ENCODE measurements at regions not wholly inside any gene's neighbourhood (a gene's known extent, or its start where the extent isn't known, plus 50 kb on each side); places are given as distances from the start of the nearest gene placed in this dataset.

GRCh38 chr15:93505506-93505905, 416.5 kb upstream of the RGMA start:
- TF ChIP-seq CTCF (conservative IDR thresholded peaks at IDR 0.05) = no peak
- no peak overlapping the region for H3K9ac ChIP-seq (ENCODE audit: extremely low read depth, low read length, poor library complexity, severe bottlenecking)
- H3K4me1 ChIP-seq (ENCODE audit: control insufficient read depth, insufficient read depth, low read length) = no peaks in the 10 kb centered on the region
- no peak for DNase-seq
- Mint-ChIP-seq H3K27ac (no peak overlapping the region), H3K4me3 (no peak overlapping the region), H3K4me1 (no peaks in the 10 kb centered on the region), H3K27me3 (ENCODE audit: insufficient read depth) (no peaks in the 10 kb centered on the region), H3K36me3 (ENCODE audit: low read depth) (no peaks in the 10 kb centered on the region), H3K9me3 (no peaks in the 10 kb centered on the region)
- no peak overlapping the region for H3K4me3 ChIP-seq (ENCODE audit: low read length)
- no peaks in the 10 kb centered on the region for H3K27me3 ChIP-seq (ENCODE audit: control insufficient read depth, insufficient read depth, low read length, poor library complexity, severe bottlenecking)
- no peaks in the 10 kb centered on the region for H3K9me3 ChIP-seq (ENCODE audit: control insufficient read depth, low read length)
- WGBS, 2 experiments (ENCODE audit: insufficient coverage in 1 of 2, insufficient read length in 1 of 2) = 93 to 94% methylated on average over 10 to 16 of the region's 16 CpGs
- H3K27ac ChIP-seq (ENCODE audit: low read depth, low read length) = no peak overlapping the region
- no peaks in the 10 kb centered on the region for H3K36me3 ChIP-seq (ENCODE audit: control insufficient read depth, insufficient read depth, low read length)

GRCh38 chr15:93501946-93502345, 412.9 kb upstream of the RGMA start:
- TF ChIP-seq CTCF (conservative IDR thresholded peaks at IDR 0.05) = no peak
- Histone ChIP-seq H3K27me3 (ENCODE audit: control insufficient read depth, insufficient read depth, low read length, poor library complexity, severe bottlenecking) (no peaks in the 10 kb centered on the region), H3K4me1 (ENCODE audit: control insufficient read depth, insufficient read depth, low read length) (no peaks in the 10 kb centered on the region), H3K36me3 (ENCODE audit: control insufficient read depth, insufficient read depth, low read length) (no peaks in the 10 kb centered on the region), H3K9me3 (ENCODE audit: control insufficient read depth, low read length) (no peaks in the 10 kb centered on the region), H3K4me3 (ENCODE audit: low read length) (no peak overlapping the region), H3K27ac (ENCODE audit: low read depth, low read length) (no peak overlapping the region), H3K9ac (ENCODE audit: extremely low read depth, low read length, poor library complexity, severe bottlenecking) (no peak overlapping the region)
- Mint-ChIP-seq H3K27ac (no peak overlapping the region), H3K9me3 (no peaks in the 10 kb centered on the region), H3K36me3 (ENCODE audit: low read depth) (no peaks in the 10 kb centered on the region), H3K4me1 (peaks cover 8% of the 10 kb centered on the region), H3K27me3 (ENCODE audit: insufficient read depth) (no peaks in the 10 kb centered on the region), H3K4me3 (no peak overlapping the region)
- 94% methylated on average over 2 of the region's 2 CpGs; no CpG with 5 or more reads in 1 of the 2 experiments for WGBS, 2 experiments (ENCODE audit: insufficient coverage in 1 of 2, insufficient read length in 1 of 2)
- no peak for DNase-seq

- H3K4me1 Mint-ChIP-seq = peaks cover 11% of the 10 kb centered on the region
- Histone ChIP-seq H3K9ac (ENCODE audit: extremely low read depth, low read length, poor library complexity, severe bottlenecking) (no peak overlapping the region), H3K4me1 (ENCODE audit: control insufficient read depth, insufficient read depth, low read length) (no peaks in the 10 kb centered on the region), H3K4me3 (ENCODE audit: low read length) (no peak overlapping the region), H3K9me3 (ENCODE audit: control insufficient read depth, low read length) (no peaks in the 10 kb centered on the region), H3K36me3 (ENCODE audit: control insufficient read depth, insufficient read depth, low read length) (no peaks in the 10 kb centered on the region), H3K27ac (ENCODE audit: low read depth, low read length) (no peak overlapping the region), H3K27me3 (ENCODE audit: control insufficient read depth, insufficient read depth, low read length, poor library complexity, severe bottlenecking) (no peaks in the 10 kb centered on the region)
- no peaks in the 10 kb centered on the region for H3K36me3 Mint-ChIP-seq (ENCODE audit: low read depth)
- no peaks in the 10 kb centered on the region for H3K27me3 Mint-ChIP-seq (ENCODE audit: insufficient read depth)
- no peak for DNase-seq
- H3K4me3 Mint-ChIP-seq = no peak overlapping the region
- H3K9me3 Mint-ChIP-seq = no peaks in the 10 kb centered on the region
- H3K27ac Mint-ChIP-seq = no peak overlapping the region
- no peak for TF ChIP-seq CTCF (conservative IDR thresholded peaks at IDR 0.05)
- WGBS, 2 experiments (ENCODE audit: insufficient coverage in 1 of 2, insufficient read length in 1 of 2) = 83% methylated on average over 1 to 2 of the region's 2 CpGs
These were observed 411.1 kb upstream of the RGMA start for GRCh38 chr15:93500155-93500554.

Measured in endodermal cell (in vitro differentiated cells).